Spleen (tissue), 7 donors: ENCODE measurements at regions not wholly inside any gene's neighbourhood (a gene's known extent, or its start where the extent isn't known, plus 50 kb on each side); places are given as distances from the start of the nearest gene placed in this dataset.

ENCODE experiments used
- POLR2AphosphoS5 ChIP-seq, 3 donors: sonication (generic); formaldehyde crosslinking; IDR thresholded peaks; one replicate each; pipeline ENCODE4 v1.5.1; 2017; ENCODE audit warnings: antibody characterized with exemption in 3 of 3
- TF ChIP-seq, protein P1 (sequence below), 11 experiments: fragments of 200-600 bp in 7 of 11; fragments of 450-650 bp in 4 of 11; sonication (generic) in 4 of 11; IDR thresholded peaks in 8 of 11; conservative IDR thresholded peaks in 3 of 11; 1 replicate in 7 of 11; 2 replicates in 4 of 11; pipeline versions ENCODE4 v1.4.0 to v1.8.0; 2016 to 2021; ENCODE audit warnings: antibody characterized with exemption in 11 of 11, inconsistent platforms in 4 of 11, mild to moderate bottlenecking in 1 of 11
- donor health status: DM: no; HTN: no; CAD: no; lungs with moderate emphysema.
- donor health status: DM: no; HTN: no; CAD: no.
- donor health status: DM: no; HTN: no; CAD: no.

DNA sequence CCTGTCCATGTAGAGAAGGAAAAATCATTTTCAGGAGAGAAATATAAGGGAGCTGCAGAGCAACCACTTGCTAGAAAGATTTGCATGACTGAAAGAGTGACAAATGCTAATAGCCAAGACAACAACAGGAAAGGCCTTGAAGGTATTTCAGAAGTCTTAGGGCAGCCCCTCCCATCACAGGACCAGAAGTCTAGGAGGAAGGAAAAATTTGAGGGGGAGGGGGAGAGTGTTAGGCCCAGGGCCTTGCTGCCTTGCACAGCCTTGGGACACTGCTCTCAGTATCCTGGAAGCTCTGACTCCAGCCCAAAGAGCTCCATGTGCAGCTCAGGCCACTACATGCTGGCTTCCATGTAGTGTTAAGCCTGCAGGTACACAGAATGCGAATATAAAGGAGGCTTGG, 266.9 kb downstream of the GLI2 start:
- TF ChIP-seq, protein P1, sequence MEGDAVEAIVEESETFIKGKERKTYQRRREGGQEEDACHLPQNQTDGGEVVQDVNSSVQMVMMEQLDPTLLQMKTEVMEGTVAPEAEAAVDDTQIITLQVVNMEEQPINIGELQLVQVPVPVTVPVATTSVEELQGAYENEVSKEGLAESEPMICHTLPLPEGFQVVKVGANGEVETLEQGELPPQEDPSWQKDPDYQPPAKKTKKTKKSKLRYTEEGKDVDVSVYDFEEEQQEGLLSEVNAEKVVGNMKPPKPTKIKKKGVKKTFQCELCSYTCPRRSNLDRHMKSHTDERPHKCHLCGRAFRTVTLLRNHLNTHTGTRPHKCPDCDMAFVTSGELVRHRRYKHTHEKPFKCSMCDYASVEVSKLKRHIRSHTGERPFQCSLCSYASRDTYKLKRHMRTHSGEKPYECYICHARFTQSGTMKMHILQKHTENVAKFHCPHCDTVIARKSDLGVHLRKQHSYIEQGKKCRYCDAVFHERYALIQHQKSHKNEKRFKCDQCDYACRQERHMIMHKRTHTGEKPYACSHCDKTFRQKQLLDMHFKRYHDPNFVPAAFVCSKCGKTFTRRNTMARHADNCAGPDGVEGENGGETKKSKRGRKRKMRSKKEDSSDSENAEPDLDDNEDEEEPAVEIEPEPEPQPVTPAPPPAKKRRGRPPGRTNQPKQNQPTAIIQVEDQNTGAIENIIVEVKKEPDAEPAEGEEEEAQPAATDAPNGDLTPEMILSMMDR (IDR thresholded peaks at IDR 0.05 in 8 of 11, conservative IDR thresholded peaks at IDR 0.05 in 3 of 11), result no peak
- TF ChIP-seq POLR2AphosphoS5 (IDR thresholded peaks at IDR 0.05), result no peak
